ENCODE measurements at regions not wholly inside any gene's neighbourhood (a gene's known extent, or its start where the extent isn't known, plus 50 kb on each side); places are given as distances from the start of the nearest gene placed in this dataset.
"Not testable (repeated sequence)": the region's sequence is repeated elsewhere in the genome, so short reads cannot be mapped to it uniquely, and the experiment has no call there.

DNA sequence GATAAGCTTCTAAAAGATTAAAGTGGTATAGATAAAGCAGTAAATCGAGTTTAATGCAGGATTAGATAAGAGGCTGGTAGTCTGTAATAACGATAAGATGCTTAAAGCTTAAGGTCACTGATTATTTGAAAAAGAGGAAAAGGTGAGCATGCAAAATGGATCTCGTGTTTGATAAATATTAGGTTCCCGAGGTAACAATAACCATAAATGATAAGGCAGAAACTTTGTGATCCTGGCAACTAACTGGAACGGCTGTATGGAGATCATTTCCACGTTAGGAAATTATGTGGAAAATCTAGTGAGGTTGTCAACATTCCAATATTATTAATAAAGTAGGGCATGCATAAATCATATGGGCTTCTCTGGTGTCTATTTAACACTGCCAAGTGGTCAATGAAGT is 255.5 kb downstream of the EFCAB11 start:
- DNase-seq (ENCODE audit: low spot score) = no peak

DNA sequence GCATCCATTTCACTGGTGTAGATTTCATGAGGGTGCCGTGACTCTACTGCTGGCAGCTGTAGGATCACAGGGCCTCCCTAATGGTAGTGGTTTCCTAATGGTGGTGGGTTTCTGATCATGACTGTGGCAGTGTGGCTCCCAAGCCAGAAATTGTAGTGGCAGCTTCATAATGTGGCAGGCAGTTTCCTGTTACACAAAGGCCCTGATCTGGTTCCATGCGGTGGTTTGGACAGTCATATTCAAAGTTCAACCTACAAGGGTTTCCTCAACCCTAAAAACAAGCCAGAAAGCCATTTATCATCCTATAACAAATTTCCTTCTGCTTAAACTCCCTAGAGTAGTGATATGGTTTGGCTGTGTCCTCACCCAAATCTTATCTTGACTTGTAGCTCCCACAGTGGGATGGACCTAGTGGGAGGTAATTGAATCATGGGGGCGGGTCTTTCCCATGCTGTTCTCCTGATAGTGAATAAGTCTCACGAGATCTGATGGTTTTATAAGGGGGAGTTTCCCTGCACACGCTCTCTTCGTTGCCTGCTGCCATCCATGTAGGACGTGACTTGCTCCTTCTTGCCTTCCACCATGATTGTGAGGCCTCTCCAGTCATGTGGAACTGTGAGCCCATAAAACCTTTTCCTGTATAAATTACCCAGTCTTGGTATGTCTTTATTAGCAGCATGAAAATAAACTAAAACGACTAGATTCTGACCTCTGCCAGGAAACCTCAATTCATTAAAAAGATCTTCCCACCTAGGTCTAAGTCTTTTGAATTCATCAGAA is 257.1 kb downstream of the EFCAB11 start:
- DNase-seq (ENCODE audit: low spot score) = no peak

DNA sequence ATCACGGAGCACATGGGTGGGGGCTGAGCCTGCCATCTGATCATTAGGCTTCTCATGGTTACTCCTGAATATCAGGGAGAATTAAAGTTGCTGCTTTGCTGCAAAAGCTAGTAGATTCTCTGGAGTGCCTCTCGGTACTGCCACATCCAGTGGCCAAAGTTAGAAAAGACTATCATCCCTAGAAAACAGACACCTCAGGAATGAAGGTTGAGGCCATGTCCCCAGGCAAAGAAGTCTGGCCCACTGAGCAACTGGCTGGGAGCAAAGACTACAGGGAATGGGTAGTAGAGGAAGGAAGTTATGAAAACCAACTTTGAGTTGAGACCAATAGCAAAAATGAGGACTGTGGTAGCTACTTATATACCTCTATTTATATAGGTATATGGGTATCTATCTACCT is 258.7 kb downstream of the EFCAB11 start:
- DNase-seq (ENCODE audit: low spot score) = no peak

DNA sequence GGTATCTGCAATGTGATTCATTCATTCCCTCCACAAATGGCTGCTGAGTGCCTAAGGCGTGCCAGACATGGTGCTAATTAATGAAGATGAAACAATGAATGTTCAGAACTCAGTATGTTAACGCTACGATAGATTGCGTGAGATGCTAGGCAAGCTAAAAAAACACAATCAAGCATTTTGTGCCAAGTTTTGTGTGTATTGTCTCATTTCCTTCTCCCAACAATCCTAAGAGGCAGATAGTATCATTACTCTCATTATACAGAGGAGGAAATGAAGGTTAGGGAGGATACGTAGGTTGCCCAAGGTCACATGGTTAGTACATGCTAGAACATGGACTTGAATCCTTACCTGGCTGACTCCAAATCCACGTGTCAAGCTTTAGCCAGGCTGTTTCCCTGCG is 264.4 kb downstream of the EFCAB11 start:
- no peak for DNase-seq (ENCODE audit: low spot score)

DNA sequence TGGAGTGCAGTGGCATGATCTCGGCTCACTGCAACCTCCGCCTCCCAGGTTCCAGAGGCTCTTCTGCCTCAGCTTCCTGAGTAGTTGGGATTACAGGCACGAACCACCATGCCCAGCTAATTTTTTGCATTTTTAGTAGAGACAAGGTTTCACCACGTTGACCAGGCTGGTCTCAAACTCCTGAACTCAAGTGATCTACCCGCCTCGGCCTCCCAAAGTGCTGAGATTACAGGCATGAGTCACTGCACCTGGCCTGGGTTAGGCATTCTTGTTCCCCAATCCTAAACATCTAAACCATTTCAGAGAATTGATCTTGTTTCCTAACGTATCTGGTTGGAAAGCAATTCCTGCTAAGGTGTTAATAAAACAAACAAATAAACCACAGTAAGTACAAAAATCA is 264.8 kb downstream of the EFCAB11 start:
- not testable (repeated sequence) for DNase-seq (ENCODE audit: low spot score)

DNA sequence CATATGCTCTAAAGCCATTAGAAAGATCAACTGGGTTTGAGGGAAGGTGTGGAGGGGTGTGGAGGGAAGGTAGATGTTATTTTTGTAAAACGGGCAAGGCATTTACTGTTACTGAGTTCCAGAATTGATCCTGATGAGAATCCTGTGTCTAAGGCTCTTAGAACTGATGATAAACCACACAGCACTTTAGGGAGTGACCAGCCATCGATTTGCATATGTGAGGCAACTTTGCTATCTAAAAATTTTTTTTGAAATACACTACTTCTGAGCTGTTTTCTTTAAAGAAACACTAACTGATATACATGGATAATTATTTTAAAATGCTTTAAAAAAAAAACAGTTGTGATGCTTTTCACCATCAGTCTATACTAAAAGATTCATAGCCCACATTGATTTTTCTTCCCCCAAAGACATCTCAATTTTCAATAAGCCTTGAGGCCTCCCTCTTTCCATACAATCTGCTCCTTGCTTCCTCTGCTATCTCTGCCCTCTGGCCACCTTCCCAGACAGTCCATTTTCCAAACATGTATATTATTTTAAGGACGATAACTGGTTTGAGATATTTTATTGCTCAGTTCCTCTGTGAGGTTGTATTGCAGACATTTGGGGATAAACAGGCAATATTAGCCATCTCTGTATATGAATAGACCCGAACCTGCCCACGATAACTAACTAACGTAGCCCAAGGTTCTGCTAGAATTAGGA is 265.9 kb downstream of the EFCAB11 start:
- DNase-seq (ENCODE audit: low spot score) = no peak

DNA sequence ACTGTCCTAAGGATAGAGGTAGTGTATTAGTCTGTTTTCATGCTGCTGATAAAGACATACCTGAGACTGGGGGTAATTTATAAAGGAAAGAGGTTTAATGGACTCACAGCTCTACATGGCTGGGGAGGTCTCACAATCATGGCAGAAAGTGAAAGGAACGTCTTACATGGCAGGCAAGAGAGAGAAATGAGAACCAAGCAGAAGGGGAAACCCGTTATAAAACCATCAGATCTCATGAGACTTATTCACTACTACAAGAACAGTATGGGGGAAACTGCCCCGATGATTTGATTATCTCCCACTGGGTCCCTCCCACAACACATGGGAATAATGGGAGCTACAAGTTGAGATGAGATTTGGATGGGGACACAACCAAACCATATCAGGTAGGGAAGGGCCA is 267.4 kb downstream of the EFCAB11 start:
- not testable (repeated sequence) for DNase-seq (ENCODE audit: low spot score)

DNA sequence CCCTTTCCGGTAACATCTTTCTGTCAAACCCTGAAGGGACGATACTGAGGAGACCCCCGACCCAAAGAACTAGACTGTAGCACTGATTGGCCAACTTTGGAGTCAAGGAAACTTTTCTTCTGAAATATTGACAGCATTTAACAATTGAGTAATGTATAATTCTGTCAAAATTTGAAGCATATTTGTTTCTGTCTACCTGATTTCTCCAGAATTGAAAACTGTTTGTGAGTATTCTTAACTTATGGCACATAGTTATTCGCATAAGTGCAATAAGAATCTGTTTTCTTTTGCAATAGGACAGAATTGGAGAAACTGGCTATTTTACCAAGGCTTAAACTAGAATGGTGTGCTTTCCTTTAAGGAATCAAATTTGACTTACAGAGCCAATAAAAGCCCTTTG is 267.1 kb upstream of the FOXN3 start:
- DNase-seq (ENCODE audit: low spot score) = no peak

DNA sequence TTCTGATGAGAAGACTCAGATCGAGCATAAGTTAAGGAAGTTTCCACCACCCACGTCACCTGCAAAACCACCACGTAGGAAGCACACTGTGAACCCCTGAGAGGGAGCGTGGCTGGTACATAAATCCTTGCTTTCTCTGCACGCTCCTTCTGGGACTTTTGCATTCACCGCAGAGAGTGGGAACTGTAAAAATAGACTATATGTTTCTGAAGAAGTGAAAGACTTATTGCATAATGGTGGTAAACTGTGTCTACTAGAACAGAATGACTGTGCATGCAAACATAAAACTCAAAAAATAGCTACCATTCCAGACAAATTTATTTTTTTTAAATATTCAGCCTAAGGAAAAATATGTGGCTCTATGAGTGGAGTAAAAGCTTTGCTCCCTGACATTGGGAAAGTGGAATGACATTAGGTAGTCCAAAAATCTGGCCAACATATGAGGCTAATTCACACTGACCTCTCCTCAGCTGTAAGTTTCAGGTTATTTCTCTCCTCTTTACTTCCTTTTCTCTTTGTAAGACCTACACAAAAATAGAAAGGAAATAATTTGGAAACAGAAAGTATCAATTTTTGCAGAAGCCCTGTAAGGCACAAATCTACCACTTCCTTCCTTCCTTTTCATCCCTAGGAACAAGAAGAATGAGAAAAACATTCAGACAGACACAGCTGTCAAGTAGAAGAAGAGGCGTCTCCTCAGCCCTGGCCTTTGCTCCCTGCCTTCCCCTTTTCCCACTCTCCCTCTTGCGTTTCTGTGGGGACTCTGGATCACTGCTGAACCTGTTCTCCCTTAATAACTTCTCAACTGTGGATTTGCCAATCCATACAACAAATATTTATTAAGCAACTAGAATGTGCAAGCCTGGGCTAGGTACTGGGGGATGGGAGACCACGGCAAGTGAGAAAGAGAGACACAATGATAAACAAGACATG is 264.3 kb upstream of the FOXN3 start:
- no peak for DNase-seq (ENCODE audit: low spot score)

DNA sequence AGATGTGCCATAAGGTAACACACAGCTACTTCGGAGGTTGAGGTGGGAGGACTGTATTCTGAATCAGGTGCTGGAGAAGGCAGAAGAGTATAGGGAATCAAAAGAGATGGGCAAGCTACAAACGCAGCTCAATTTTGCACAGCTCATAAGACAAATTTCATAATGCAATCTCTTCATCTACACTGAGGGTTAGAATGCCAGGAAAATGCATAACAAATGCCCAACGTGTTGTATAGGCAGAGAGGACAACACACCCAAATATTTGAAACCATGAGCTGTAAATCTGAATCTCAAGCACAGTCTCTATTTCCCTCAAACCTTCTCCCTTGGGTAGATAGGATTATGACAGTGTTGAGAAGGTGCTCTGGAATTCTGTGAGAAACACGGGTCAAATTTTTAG is 263.1 kb upstream of the FOXN3 start:
- DNase-seq (ENCODE audit: low spot score) = no peak

DNA sequence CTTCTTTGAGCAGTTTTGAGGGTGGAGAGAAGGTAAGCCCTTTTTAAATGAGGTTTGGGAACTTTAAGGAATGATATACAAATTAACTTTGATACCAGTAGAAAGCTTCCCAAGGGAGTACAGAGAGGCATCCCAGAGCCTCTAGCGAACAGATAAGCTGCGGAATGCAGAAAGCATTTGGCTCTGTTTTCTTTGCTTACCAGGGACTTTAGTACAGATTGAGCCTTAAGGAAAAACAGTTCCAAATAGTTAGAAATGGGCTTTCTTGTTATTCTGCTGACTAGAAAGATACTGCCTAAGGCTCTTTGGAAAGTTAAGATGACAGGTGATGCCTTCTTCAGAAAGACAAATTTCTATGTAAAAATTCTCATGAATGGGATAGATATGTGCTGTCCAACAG is 261.7 kb upstream of the FOXN3 start:
- no peak for DNase-seq (ENCODE audit: low spot score)

DNA sequence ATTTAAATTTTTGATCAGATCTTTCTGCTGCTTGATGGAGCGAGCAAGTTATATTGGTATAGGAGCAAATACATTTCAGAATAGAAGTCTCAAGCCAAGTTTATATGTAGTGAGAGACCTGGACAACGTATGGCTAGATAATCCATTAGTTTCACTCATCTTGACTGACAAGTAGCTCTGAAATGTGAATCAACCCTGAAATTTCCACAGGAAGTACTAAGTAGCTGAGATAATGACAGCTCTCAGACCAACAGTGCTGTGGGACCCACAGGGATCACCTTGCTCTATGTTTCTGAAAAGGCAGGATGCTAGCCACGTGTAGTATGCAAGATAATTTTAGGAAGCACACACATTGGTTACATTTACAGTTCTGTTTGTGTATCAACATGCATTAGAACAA is 258.6 kb upstream of the FOXN3 start:
- no peak for DNase-seq (ENCODE audit: low spot score)

DNA sequence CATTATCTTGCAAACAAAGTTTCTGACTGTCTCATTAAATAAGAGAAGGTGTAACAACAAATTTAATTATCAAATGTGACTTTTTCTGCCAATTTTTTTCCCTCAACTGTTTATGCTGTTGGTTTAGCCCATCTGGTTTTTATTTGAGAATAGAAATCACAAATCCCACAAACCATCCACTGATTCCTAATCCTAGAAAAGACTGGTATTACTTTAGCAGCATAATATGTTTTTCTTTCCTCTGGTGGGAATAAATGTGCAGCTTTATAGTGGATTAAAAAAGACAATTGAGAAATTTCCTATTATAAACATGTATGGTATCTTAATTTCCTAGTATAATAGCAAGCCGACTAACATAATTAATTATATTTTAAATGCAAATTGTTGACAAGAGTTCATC is 257.9 kb upstream of the FOXN3 start:
- DNase-seq (ENCODE audit: low spot score) = no peak

DNA sequence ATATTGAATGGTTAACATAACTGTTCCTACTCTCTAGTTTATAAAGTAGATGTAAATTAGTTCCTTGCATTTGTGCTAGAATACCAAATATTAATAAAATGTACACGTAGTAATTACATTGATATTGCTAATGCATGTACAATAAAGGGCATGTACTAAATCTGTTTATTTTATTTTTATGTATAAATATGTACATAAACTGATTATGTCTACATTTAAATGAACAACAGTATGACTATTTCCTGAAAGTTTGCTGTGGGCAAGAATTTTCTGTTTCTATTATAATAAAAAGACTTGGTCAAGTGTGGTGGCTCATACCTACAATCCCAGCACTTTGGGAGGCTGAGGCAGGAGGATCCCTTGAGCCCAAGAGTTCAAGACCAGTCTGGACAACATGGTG is 257.2 kb upstream of the FOXN3 start:
- DNase-seq (ENCODE audit: low spot score) = no peak

DNA sequence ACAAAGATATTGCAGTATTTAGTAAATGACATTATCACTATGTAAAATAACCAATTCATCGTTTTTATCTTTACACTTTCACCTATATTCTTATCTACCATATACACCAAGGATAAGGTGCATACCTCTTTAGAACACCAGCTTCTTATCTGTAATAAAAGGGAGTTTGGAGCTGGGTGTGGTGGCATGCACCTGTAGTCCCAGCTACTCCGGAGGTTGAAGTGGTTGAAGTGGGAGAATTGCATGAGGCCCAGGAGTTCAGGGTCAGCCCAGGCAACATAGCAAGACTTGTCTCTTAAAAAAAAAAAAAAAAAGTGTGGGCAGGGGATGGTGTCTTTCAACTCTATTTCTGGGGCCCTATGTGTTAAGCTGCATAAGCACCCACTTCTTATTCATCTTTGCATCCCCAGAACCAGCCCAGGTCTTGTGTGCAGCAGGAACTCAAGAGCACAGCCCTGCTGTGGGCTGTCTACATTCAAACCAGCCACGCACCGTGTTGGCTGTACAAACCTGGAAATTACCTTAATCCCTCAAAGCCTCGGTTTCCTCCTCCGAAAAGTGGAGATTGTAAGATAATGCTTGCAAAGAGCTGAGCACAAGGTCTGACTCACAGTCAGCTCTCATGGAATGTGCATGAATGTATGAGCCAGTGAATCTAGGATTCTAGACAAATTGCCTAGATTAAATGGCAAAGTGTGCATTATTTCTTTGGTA is 256.6 kb upstream of the FOXN3 start:
- no peak for DNase-seq (ENCODE audit: low spot score)

DNA sequence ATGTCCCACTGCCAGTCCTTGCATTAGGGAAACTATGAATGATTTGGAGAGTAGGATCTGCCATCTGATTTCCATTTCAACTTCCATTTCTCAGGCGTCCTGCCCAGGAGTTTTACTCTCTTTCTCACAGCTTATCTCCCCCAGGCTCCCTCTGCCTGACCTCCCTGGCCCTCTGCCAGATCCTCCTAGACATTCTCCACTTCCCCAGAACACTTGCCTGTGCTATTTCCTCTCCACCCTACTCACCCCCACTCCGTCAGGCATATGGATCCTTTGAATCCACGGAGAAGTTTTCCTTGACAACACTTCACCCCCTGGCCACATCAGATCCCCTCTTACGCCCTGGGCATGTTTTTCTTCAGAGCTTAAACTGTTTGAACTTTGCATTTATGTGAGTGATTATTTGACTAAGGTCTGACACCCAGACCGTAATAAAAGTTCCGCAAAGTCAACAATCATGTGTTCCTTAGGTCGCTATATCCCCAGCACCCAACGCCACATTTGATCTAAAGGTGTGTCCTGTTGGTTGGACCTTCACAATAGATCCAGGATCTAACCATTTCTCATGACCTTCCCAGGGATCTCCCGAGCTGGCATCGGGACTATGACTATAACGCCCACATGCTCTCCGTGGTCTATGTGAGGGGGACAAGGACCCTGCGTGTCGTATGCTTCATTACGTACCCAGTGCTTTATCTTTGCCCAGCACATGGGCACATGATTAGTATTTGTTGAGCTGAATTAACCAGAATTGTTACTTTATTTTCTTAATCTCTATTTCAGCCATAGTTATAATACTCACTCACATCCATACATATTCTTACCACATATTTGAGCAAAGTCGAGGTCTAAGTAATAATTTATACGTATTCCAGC is 255.8 kb upstream of the FOXN3 start:
- no peak for DNase-seq (ENCODE audit: low spot score)

DNA sequence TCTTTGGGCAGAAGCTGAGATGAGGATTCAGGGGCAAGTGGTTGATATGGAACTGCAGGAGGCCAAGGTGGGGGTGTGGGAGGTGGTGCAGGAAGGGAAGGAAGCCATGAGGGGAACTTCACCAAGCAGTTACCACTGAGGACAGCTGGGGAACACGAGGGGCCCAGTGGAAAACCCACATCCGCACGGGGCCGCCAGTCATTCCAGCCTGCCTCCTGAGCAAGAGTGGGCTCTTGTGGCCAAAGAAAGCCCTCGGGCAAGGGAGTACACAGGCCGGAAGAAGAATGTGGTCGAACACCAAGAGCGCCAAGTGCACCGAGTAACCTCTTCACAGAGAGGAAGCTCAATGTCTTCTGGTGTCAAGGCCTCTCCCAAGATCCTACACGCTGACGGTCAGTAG is 252.2 kb upstream of the FOXN3 start:
- DNase-seq (ENCODE audit: low spot score) = no peak

DNA sequence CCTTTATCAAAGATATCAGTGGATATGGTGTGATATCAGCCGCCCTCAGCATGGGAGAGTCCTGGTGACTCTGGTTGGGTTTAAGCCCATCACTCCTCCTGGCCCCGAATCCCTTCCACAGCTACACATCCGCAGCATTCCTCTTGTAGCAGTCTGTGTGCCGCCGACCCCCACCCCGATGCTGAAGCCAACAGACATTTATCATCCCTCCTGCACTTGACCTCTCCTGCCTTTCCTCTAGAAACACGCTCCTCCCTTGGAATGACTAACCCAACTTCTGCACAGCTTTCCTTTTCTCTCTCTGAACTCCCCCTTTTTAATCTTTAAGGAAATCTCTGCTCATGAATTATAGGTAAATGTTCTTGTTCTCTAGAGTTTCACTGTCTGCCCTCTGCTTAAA is 250.9 kb upstream of the FOXN3 start:
- DNase-seq (ENCODE audit: low spot score) = no peak

DNA sequence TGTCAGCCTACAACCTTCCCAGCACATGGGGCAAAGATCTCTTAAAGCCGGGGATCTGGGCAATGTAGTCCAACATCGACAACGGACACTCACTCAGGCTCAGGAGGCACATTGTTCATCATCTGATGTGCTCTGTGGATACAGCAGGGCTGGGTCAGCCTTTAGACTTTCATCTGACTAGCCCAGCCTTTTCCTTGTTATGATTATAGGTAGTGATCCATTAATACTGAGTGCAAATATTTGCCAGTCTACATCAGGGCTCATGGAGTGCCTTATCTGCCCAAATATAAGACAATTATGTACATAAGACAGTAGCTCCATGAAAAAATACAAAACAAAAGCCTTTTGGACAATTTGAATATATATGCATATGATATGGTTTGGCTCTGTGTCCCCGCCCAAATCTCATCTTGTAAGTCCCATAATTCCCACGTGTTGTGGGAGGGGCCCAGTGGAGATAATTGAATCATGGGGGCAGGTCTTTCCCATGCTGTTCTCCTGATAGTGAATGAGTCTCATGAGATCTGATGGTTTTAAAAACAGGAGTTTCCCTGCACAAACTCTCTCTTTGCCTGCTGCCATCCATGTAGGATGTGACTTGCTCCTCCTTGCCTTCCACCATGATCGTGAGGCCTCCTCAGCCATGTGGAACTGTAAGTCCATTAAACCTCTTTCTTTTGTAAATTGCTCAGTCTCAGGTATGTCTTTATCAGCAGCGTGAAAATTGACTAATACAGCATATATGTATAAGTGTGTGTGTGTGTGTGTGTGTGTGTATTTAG is 248.5 kb upstream of the FOXN3 start:
- DNase-seq (ENCODE audit: low spot score) = not testable (repeated sequence)
